SIG-M5 treated with dmso at 0.1 percent for 504 hours (cell line): ENCODE measurements at regions not wholly inside any gene's neighbourhood (a gene's known extent, or its start where the extent isn't known, plus 50 kb on each side); places are given as distances from the start of the nearest gene placed in this dataset.
"Not testable (repeated sequence)": the region's sequence is repeated elsewhere in the genome, so short reads cannot be mapped to it uniquely, and the experiment has no call there.

ENCODE experiments used
- DNase-seq: peaks from one replicate; lab custom pipeline; 2025; ENCODE audit not compliant: unreplicated experiment; lab: John Stamatoyannopoulos, UW

DNA sequence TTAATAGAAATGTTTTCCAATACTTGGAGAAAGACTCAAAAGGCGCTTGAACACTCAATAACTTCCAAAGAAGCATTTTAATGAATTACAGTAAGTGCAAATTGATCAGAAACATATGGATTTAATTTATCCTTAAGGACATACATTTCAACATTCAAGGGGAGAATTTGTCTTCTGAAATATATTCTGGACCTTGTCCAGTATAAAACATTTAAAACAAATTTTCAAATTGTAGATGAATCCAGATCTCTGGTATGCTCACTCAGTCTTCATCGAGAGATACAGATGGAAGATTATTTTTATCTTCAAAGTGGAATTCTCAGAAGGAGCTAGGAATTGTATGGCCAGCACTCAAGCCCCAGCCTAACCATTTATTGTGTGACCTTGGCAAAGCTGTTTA is 310.4 kb downstream of the ZNF674 start:
- no peak for DNase-seq

DNA sequence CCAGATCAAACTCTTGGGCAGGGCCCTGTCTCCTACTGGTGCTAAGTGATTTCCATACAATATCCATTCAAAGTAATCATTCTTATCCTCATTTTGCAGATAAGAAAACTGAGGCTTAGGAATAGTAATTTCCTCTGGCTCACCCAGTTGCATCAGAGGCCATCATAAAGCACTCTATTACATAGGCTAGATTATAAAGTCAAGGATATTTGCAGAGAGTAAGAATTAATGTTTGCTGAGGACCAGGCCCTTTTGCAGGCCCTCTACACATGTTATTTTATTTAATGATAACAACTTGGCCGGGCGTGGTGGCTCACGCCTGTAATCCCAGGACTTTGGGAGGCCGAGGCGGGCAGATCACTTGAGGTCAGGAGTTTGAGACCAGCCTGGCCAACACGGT is 316.8 kb downstream of the ZNF674 start:
- DNase-seq, result no peak

DNA sequence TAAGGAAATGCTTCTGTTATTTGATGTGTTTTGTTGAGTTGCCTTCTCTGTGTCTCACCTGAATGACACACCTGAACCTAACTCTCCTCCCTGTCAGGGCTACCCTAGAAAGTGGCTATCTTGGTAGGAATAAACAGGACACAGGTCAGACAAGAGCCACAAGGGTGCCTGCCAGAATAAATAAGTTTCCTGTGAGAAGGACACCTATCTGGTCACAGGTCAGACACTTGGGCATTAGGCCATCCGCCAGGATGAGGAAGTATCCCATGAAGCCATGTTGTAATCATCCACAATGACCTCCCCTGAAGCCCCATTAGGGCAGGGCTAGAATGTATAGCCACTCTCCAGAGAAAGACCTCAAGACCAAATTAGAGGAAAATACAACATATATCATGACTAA is 318.8 kb downstream of the ZNF674 start:
- no peak for DNase-seq

DNA sequence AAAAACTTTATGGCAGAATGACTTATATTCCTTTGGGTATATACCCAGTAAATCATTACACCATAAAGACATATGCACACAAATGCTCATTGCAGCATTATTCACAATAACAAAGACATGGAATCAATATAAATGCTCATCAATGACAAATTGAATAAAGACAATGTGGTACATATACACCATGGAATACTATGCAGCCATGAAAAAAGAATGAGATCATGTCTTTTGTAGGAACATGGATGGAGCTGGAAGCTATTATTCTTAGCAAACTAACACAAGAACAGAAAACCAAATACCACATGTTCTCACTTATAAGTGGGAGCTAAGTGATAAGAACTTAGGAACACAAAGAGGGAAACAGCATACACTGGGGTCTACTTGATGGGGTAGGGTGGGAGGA is 321.7 kb downstream of the ZNF674 start:
- DNase-seq, result not testable (repeated sequence)

DNA sequence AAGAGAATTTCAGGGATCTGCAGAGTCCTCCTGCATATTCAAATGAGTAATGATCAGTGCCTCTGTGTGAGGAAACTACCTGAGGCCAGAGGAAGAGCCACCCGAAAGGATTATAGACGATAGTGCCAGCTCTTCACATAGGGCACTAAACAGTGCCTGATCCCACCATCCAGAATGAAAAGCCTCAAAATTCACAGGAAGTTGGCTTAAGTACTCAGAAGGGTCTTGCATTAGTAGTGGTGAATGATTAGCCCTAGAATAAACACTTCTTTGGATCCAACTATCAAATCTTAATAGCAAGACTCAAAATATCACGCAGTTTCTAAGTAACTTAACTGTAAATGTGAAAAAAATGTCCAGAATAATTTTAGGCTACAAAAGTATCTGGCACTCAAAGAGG is 324.4 kb downstream of the ZNF674 start:
- DNase-seq, result no peak

DNA sequence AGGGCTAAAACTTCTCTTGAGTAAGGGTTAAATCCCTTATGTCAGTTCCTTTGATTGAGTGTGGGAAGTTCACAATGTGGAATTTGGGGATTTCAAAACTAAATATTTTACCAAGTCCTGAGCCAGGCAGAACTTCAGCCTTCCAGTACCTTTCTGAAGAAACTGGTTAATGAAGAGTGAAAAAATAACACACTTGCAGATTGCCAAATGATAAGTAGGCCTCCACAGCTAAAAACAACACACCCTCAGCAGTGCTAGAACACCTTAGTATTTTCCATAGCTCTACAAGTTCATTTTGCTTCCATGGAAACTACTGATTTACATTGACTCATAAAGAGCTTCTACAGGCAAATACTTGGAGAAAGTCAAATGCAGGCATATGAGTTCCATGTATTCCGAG is 326.8 kb downstream of the ZNF674 start:
- DNase-seq, result no peak

DNA sequence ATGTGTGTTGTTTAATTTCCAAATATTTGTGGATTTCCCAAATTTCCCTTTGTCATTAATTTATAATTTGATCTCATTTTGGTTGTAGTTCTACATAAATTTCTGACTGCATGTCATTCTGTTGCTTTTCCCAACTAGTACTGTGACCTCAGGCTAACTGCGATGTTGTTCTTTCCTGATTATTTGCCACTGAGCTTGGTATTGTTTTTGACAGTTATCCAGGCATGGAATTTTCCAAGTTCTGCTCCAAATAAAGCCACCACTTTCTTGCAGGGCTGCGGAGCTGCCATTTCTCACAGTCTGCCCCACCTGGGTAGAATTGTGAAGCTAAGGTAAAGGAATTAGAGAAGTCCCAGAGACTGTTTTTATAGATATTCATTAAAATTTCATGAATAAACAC is 328.8 kb downstream of the ZNF674 start:
- DNase-seq, result no peak

DNA sequence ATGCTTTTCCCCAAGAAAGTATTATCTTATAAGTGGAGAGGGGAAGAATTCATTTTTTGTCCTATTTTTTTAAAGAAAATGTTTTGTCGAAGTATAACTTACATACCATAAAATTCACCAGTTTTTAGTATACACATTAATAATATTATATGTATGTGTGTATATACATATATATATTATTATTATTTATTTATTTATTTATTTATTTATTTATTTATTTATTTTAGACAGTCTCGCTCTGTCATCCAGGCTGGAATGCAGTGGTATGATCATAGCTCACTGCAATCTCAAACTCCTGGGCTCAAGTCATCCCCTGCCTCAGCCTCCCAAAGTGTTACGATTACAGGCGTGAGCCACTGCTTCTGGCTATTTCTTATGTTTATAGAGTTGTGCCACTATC is 334.1 kb downstream of the ZNF674 start:
- DNase-seq, result no peak

DNA sequence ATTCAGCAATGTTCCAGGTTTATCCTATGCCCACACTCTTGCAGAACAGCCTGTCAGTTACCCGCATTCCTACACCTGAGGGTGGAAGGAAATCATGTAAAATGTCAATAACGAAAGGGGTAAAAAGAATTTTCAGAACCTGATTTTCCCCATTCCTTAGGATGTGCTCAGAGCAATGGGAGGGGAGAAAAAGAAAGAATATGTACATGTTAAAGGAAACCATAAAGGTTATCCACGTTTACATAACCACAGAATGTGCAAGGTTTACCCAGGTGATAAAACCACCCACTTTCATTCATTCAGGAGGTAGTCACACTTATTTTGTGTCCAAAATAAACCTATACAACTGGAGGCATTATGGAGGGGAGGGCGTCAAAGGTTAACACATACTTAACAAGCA is 335.5 kb downstream of the ZNF674 start:
- DNase-seq, result no peak

DNA sequence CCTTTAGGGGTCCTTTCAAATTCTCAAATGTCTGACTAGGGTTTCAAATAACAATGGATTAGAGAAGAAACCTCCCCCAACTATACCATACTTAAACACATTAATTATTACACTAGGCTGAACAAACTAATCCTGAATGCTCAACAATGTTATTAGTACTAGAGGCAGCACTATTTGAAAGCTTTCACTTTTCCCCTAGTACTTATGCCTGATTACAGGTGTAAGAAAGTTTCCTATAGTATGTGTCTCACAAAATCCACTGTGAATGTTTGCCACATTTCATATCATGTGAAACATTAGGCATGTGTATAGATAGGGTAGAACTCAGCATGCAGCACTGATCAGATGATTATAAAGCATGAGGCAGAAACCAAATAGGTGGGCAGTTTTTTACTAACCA is 336.2 kb downstream of the ZNF674 start:
- DNase-seq, result no peak

DNA sequence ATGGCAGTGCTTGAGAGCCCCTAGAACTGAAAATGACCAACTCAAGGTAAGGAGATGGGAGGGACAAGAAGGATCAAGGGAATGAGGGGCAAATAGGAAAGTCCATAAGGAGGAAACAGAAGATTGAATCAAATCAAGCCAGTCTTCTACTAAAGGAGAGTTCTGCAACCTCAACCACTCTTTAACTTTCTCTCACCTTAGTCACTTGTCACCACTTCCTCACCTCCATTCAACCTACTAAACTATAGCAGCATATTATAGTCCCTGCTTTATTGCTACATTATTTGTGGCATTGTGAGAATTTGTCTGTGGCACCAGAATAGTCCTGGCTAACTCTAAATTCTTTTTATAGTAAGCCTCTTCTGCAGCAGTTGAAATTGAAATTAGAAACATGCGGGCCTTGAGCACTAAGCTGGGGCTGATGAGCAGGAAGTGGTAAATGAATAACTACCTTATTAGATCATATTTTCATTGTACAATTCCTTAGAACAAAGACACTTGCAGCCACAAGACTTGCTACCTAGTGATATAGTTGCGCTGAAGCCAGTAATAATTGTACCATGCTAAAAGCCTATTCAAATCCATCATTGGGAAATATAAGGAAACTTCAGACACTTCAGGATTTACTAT is 336.9 kb downstream of the ZNF674 start:
- no peak for DNase-seq

DNA sequence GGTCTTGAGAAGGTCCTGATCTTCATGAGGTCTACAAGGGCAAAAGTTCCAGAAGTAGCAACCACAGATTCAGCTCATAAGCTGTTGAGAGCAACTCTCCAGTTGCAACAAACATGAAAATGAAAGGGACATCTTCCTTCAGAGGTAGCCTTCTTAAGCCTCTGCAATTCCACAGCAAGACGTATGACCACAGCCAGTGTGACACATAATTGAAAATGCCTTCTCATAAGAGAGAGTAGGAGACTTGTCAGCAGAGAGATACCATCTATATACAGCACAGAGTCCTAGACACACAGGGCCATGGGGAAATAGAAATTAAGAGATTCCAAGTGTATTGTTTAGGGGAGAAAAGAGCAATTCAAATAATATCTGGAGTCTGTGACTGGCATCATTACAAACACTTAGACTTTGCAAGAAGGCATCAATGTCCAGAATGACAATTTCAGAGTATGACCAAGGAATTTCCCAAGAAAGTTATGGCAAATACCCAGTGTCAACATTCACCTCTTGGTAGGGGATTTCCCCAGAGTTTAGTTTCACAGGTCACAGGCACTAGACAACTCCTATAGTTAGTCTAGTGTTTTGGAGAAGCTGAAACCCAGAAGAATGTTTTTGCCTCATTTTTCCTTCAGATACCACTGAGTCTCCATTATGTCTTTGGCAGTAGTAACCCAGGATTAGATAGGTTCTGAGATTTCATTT is 340.3 kb downstream of the ZNF674 start:
- no peak for DNase-seq

DNA sequence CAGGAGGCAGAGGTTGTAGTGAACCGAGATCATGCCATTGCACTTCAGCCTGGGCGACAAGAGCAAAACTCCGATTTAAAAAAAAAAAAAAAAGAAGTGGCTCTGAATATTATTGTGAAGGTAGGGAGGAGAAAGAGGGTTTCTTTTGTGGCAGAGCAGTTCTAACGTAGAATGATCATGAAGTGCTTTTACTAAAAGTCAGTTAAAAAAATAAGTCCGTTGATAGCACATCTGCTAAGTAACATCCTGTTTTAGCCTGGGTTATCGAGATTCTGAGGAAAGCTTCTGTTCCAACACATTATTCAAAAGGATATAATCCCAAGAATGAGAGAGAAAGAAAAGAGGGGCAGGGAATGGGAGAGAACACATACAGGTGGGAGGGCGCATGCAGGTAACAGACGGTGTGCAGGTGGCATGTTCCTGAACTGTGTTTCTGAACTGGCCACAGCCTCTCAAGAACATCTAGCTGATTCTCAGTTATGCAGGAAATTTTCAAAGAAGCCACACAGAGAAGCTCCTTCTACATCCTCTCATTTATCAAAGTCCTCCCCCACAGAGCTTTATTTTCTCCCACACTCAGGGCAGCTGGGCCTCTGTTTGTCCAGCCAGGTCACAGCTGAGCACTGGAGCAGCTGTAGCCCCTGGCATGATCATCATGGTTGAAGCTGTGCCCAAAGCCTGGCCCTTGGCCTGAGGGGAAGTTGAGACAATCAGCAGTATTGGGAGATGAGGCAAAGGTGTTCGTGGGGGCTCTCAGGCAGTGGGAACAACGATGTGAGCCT is 342.3 kb downstream of the ZNF674 start:
- no peak for DNase-seq

DNA sequence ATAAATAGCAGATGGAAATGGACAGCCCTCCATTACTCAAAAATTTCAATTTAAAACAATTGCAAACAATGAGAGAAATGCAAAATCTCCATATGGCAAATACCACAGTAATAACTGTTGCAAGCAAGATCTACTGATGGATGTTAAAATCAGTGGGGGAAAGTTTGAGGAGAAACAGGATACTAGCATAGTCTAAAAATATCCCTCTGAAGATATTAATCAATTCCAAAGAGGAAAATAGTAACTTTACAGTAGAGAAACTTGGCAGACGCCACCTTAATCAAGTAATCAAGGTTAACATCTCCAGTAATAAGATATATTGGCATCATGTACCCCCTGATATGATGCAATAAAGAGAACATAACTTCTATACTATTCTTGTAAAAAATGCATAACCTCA is 344.8 kb downstream of the ZNF674 start:
- no peak for DNase-seq

DNA sequence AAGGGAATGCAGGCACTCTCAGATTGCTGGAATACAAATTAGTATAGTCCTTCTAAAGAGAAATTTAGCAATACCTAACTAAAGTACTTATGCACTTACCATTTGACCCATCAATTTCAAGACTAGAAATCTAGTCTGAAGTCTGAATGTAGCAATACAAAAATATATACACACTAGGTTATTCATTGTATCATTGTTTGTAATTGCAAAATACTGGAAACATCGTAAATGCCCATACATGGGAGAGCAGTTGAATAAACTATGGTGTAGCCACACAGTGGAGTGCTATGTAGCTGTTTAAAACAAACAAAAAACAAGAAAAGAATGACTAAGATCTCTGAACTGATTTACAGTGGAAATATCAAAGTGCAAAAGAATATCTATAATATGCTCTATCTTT is 346.4 kb downstream of the ZNF674 start:
- DNase-seq, result no peak

DNA sequence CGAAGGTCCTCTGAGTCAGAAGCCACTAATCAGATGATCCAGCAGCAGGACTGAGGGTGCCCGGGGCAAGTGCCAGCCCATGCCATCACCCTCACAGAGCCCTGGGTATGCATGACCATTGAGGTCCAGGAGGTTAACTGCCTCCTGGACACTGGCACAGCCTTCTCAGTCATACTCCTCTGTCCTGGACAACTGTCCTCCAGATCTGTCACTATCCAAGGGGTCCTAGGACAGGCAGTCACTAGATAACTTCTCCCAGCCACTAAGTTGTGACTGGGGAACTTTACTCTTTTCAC is 358.5 kb downstream of the ZNF674 start:
- DNase-seq, result not testable (repeated sequence)

DNA sequence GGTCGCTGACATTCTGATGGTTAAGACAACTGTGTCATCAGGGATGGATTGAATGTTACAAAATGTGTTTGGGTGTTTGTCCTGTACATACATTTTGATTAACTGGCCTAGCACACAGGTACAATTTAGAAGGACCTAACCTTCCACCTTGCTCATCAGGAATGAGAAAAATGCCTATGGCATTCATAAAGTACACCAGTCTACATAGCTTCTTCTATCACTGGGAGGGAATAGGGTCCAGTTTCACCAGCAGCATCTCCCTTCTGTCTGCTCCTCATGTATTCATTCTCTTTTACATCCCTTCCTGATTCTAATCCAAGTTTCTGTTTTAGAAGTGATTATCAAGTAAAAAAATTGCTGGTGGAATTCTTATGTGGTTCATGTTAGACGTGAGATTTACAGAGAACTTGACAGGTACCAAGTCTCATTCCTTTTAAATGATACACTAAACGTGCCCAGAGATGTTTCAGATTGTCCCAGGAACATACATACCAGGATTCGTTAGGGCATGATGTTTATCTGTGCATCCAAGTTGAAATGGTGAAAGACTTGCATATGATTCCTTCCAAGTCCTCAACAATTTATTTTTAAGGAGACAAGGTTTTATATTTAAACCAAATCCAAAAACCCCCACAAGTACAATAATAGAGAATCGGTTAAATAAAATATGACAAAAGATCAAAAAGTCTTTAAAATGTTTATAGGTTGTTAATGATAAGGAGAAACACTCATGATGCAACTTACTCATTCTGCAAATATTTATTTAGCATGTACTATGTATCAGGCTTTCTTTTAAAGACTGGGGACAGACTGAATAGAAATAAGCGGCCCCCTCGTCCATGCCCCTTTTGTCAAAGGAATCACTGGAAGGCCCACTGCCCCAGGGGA is 359.1 kb downstream of the ZNF674 start:
- no peak for DNase-seq

DNA sequence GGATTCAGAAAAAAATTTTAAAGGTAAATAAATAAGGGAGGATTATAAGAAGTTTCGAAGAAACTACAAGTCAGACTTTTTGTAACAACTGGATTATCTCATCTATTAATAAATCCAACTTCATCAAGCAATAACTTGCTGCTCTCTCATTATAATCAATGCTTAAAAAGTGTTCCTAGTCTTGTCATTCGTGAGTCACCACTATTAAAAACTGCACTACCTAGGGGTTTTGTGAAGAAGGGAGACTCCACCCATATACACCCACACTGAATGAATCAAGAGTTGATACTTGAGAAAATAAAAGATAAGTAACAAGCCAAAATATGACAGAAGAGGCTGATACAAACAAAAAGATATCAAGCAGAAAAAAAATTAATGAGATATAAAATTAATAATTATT is 360.5 kb downstream of the ZNF674 start:
- DNase-seq, result no peak

DNA sequence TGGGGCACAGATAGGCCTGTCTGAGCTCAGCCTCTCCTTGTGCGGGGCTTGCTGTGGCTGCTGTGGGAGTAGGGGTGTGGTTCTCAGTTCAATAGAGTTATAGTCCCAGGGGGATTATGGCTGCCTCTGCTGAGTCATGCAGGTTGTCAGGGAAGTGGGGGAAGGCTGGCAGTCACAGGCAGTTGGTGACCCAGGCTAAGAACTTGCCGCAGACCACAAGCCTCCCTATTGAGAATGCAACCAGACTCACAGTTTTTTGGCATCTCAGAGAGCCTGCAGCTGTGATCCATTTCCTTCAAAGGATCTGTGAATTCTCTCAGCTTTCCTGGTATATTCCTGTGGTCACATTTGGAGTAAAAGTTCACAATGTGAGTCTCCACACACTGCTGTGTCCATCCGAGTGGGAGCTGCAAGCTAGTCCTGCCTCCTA is 364.9 kb downstream of the ZNF674 start:
- DNase-seq, result peak; percentile 9

DNA sequence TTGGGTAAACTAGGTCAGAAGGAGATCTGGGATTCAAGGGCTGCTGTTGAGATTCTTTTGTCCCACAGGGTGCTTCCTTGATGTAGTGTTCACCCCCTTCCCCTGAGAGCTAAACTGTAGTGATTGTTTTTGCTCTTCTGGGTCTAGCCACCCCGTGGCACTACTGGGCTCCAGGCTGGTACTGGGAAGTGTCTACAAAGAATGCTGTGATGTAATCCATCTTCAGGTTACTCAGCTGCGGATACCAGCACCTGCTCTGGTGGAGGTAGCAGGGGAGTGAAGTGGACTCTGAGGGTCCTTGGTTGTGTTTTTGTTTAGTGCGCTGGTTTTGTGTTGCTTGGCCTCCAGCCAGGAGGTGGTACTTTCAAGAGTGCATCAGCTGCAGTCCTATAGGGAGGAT is 365.5 kb downstream of the ZNF674 start:
- no peak for DNase-seq

DNA sequence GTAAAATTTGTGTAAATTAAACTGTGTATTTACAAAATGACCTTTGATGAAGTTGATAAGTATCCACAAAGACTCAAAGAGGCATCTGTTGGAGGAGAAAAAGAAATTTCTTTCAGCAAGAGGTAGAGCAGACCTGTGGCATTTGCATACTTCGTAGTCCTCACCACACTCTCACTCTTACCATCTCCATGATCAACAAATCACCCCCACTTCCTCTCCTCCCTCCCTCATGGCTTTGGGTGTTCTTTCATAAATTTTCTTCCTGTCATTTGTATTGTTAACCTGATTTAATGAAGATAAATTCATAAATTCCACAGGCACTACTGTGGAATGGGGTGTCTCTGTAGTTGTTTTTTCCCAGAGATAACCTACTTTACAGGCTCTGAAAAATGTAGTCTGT is 366.5 kb downstream of the ZNF674 start:
- no peak for DNase-seq

DNA sequence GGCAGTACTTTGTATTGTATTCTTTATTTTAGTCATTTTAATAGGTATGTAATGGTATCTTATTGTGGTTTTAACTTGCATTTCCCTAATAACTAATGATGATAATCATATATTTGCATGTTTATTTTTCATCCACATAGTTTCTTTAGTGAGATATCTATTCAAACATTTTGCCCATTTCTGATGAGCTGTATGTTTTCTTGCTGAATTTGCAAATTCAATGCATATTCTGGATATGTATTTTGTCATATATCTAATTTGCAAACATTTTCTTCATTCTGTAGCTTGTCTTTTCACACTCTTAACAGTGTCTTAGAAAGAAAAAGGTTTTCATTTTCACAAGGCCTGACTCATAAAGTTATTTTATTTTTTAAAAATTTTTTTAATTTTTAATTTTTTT is 372.1 kb downstream of the ZNF674 start:
- DNase-seq, result no peak
